ENCODE measurements at regions not wholly inside any gene's neighbourhood (a gene's known extent, or its start where the extent isn't known, plus 50 kb on each side); places are given as distances from the start of the nearest gene placed in this dataset.

- Histone ChIP-seq H3K27me3 (peaks cover 0 to 17% (median 0%) of the 10 kb centered on the region in 9 donors), H3K4me3 (no peak overlapping the region), H3K27ac (no peak overlapping the region), H3K4me1 (no peaks in the 10 kb centered on the region), H3K36me3 (no peaks in the 10 kb centered on the region), H3K9me3 (peaks cover 0 to 19% (median 8%) of the 10 kb centered on the region in 12 donors)
- WGBS, 4 donors, result 50 to 88% (median 81%) methylated on average over 1 of the region's 1 CpG
- DNase-seq, result no peak
- TF ChIP-seq POLR2A (IDR thresholded peaks at IDR 0.05) (no peak), CTCF (IDR thresholded peaks at IDR 0.05) (no peak)
- ATAC-seq, result no peak
- intact Hi-C loops (cut with DNase I), result no loop called here
Observed at GRCh38 chr13:111990362-111990761, 76.6 kb upstream of the SOX1 start.

GRCh38 chr13:111992911-111993310 is 74.0 kb upstream of the SOX1 start:
- Histone ChIP-seq H3K9me3 (peaks cover 0 to 19% (median 8%) of the 10 kb centered on the region in 12 donors), H3K36me3 (no peaks in the 10 kb centered on the region), H3K4me3 (no peak overlapping the region), H3K27me3 (peaks cover 0 to 28% (median 3%) of the 10 kb centered on the region in 9 donors), H3K27ac (no peak overlapping the region), H3K4me1 (no peaks in the 10 kb centered on the region)
- intact Hi-C loops (cut with DNase I), result loop anchor here in 1 of 10 donors (2.0 kb wide), 1 partner anchor 40 kb away; no protein-coding TSS in a partner anchor
- ATAC-seq (no peak), DNase-seq (no peak)
- TF ChIP-seq POLR2A (IDR thresholded peaks at IDR 0.05) (no peak), CTCF (IDR thresholded peaks at IDR 0.05) (no peak)

GRCh38 chr13:111993691-111994090 is 73.3 kb upstream of the SOX1 start:
- no peak for TF ChIP-seq POLR2A (IDR thresholded peaks at IDR 0.05)
- no peak for TF ChIP-seq CTCF (IDR thresholded peaks at IDR 0.05)
- intact Hi-C loops (cut with DNase I), result loop anchor here in 1 of 10 donors (2.0 kb wide), 1 partner anchor 39 kb away; no protein-coding TSS in a partner anchor
- no peaks in the 10 kb centered on the region for H3K36me3 ChIP-seq
- DNase-seq, result no peak
- no peak overlapping the region for H3K4me3 ChIP-seq
- peaks cover 0 to 36% (median 3%) of the 10 kb centered on the region in 9 donors for H3K27me3 ChIP-seq
- no peaks in the 10 kb centered on the region for H3K4me1 ChIP-seq
- no peak overlapping the region for H3K27ac ChIP-seq
- ATAC-seq, result no peak
- peaks cover 0 to 19% (median 8%) of the 10 kb centered on the region in 12 donors for H3K9me3 ChIP-seq
- 53 to 58% (median 57%) methylated on average over 3 of the region's 3 CpGs for WGBS, 4 donors

GRCh38 chr13:111994578-111994977 is 72.4 kb upstream of the SOX1 start:
- TF ChIP-seq POLR2A (IDR thresholded peaks at IDR 0.05), result no peak
- no peak for TF ChIP-seq CTCF (IDR thresholded peaks at IDR 0.05)
- DNase-seq (no peak), ATAC-seq (no peak)
- H3K4me1 ChIP-seq, result no peaks in the 10 kb centered on the region
- H3K27ac ChIP-seq, result no peak overlapping the region
- H3K9me3 ChIP-seq, result peaks cover 0 to 19% (median 8%) of the 10 kb centered on the region in 12 donors
- WGBS, 4 donors, result 75 to 83% (median 80%) methylated on average over 11 of the region's 11 CpGs
- H3K4me3 ChIP-seq, result no peak overlapping the region
- H3K36me3 ChIP-seq, result no peaks in the 10 kb centered on the region
- peaks cover 0 to 39% (median 3%) of the 10 kb centered on the region in 9 donors for H3K27me3 ChIP-seq
- intact Hi-C loops (cut with DNase I), result no loop called here
